ENCODE measurements at regions not wholly inside any gene's neighbourhood (a gene's known extent, or its start where the extent isn't known, plus 50 kb on each side); places are given as distances from the start of the nearest gene placed in this dataset.

DNA sequence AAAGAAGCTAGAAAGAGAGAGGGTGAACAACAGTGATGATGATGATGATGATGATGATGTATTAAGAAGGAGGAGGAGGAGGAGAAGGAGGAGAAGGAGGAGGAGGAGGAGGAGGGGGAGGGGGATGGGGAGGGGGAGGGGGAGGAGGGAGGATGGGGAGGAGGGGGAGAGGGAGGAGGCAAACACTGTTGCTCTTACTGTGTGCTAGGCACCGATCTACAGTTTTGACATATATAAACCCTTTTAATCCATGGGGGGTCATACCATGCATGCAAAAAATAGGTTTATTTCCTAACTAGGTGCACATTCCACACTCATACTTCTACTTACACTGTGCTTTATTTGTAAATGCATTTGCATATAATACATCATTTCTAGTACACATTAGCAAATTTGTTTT is 482.8 kb upstream of the FAM241A start:
- TF ChIP-seq, protein P1, sequence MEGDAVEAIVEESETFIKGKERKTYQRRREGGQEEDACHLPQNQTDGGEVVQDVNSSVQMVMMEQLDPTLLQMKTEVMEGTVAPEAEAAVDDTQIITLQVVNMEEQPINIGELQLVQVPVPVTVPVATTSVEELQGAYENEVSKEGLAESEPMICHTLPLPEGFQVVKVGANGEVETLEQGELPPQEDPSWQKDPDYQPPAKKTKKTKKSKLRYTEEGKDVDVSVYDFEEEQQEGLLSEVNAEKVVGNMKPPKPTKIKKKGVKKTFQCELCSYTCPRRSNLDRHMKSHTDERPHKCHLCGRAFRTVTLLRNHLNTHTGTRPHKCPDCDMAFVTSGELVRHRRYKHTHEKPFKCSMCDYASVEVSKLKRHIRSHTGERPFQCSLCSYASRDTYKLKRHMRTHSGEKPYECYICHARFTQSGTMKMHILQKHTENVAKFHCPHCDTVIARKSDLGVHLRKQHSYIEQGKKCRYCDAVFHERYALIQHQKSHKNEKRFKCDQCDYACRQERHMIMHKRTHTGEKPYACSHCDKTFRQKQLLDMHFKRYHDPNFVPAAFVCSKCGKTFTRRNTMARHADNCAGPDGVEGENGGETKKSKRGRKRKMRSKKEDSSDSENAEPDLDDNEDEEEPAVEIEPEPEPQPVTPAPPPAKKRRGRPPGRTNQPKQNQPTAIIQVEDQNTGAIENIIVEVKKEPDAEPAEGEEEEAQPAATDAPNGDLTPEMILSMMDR (IDR thresholded peaks at IDR 0.05), result no peak
- TF ChIP-seq ZFX (IDR thresholded peaks at IDR 0.05; ENCODE audit: borderline replicate concordance), result no peak
